ENCODE measurements at regions not wholly inside any gene's neighbourhood (a gene's known extent, or its start where the extent isn't known, plus 50 kb on each side); places are given as distances from the start of the nearest gene placed in this dataset.

- H3K4me3 ChIP-seq = no peak overlapping the region
- H3K4me1 ChIP-seq = no peaks in the 10 kb centered on the region
- 65 to 73% methylated on average over 3 of the region's 3 CpGs for WGBS, 2 donors
- no peaks in the 10 kb centered on the region for H3K36me3 ChIP-seq
- H3K27me3 ChIP-seq = no peaks in the 10 kb centered on the region
- no peak for DNase-seq (ENCODE audit: low spot score in 2 of 2)
- no peak for TF ChIP-seq CTCF (IDR thresholded peaks at IDR 0.05)
- no peak for TF ChIP-seq POLR2A (IDR thresholded peaks at IDR 0.05)
- TF ChIP-seq EP300 (IDR thresholded peaks at IDR 0.05) = no peak
- H3K27ac ChIP-seq = no peak overlapping the region
- peaks cover 0 to 4% (median 0%) of the 10 kb centered on the region in 4 donors for H3K9me3 ChIP-seq
Measured at GRCh38 chr16:73976644-73977043, 320.0 kb upstream of the PSMD7 start.

GRCh38 chr16:73973174-73973573 is 323.4 kb upstream of the PSMD7 start:
- Histone ChIP-seq H3K4me3 (no peak overlapping the region), H3K27me3 (no peaks in the 10 kb centered on the region), H3K4me1 (no peaks in the 10 kb centered on the region), H3K27ac (no peak overlapping the region), H3K9me3 (peaks cover 0 to 4% (median 0%) of the 10 kb centered on the region in 4 donors), H3K36me3 (no peaks in the 10 kb centered on the region)
- TF ChIP-seq EP300 (IDR thresholded peaks at IDR 0.05) = no peak
- no peak for TF ChIP-seq CTCF (IDR thresholded peaks at IDR 0.05)
- TF ChIP-seq POLR2A (IDR thresholded peaks at IDR 0.05) = no peak
- WGBS, 2 donors = 70% methylated on average over 4 of the region's 4 CpGs
- DNase-seq (ENCODE audit: low spot score in 2 of 2) = no peak

GRCh38 chr16:73966851-73967250 is 329.8 kb upstream of the PSMD7 start:
- H3K36me3 ChIP-seq = no peaks in the 10 kb centered on the region
- peaks cover 0 to 4% (median 0%) of the 10 kb centered on the region in 4 donors for H3K9me3 ChIP-seq
- H3K4me1 ChIP-seq = no peaks in the 10 kb centered on the region
- no peaks in the 10 kb centered on the region for H3K27me3 ChIP-seq
- H3K4me3 ChIP-seq = no peak overlapping the region
- no peak for DNase-seq (ENCODE audit: low spot score in 2 of 2)
- no peak for TF ChIP-seq EP300 (IDR thresholded peaks at IDR 0.05)
- no peak for TF ChIP-seq POLR2A (IDR thresholded peaks at IDR 0.05)
- no peak for TF ChIP-seq CTCF (IDR thresholded peaks at IDR 0.05)
- no peak overlapping the region for H3K27ac ChIP-seq
- 69 to 72% methylated on average over 5 of the region's 5 CpGs for WGBS, 2 donors

GRCh38 chr16:73965591-73965990 is 331.0 kb upstream of the PSMD7 start:
- 92 to 93% methylated on average over 3 of the region's 3 CpGs for WGBS, 2 donors
- no peaks in the 10 kb centered on the region for H3K36me3 ChIP-seq
- TF ChIP-seq CTCF (IDR thresholded peaks at IDR 0.05) (no peak), EP300 (IDR thresholded peaks at IDR 0.05) (no peak), POLR2A (IDR thresholded peaks at IDR 0.05) (no peak)

DNA sequence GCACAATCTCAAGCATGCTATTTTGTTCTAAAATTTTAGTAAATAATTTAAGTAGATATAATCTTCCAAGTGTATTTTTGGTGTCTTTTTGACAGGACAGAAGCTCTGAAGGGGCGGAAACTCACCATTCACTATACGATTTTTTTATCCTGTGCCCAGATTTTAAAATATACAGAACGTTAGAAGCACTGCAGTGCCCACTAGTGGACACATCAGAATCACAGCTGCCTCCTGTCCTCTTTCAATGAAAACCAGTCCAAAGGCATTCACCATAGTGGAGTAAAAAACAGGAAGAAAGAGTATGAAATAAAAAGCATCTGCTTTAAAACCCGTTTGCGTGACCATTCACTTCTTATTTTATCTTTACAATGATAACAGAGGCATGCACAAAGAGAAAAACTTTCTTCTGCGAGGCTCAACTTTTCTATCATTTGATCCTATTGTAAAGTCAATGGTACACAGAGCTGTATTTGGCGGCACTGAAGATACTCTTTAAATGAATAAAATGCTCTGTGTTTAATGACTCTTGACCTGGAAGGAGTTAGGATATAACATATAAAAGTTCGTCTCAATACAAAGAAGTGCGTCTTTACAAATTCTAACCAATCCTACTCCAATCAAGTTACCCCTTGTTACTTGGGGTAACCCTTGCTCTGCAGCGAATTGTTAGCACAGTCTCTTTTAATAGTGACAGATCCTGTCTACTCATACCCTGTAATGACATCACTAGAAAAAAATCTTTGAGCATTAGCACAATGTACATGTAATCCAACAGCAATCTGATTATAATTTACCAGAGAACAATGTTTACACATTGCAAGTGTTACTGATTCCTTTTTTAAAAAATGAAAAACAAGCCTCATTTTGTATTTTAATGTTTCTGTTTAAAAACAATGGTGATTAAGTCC is 339.8 kb upstream of the PSMD7 start:
- WGBS, 2 donors = 25 to 29% methylated on average over 10 of the region's 10 CpGs
- peak; percentile 56 to 78 (median 69) for TF ChIP-seq CTCF (IDR thresholded peaks at IDR 0.05)
- TF ChIP-seq POLR2A (IDR thresholded peaks at IDR 0.05) = no peak
- no peak for TF ChIP-seq EP300 (IDR thresholded peaks at IDR 0.05)
- Histone ChIP-seq H3K9me3 (no peaks in the 10 kb centered on the region), H3K27ac (no peak overlapping the region), H3K36me3 (no peaks in the 10 kb centered on the region), H3K27me3 (no peaks in the 10 kb centered on the region), H3K4me3 (no peak overlapping the region), H3K4me1 (peaks cover 0 to 10% (median 0%) of the 10 kb centered on the region in 4 donors)
- DNase-seq (ENCODE audit: low spot score in 2 of 2) = peak; percentile 40 to 72

More at GRCh38 chr16:73965591-73965990, 331.0 kb upstream of the PSMD7 start:
- no peak overlapping the region for H3K27ac ChIP-seq
- H3K9me3 ChIP-seq = peaks cover 0 to 4% (median 0%) of the 10 kb centered on the region in 4 donors
- H3K4me3 ChIP-seq = no peak overlapping the region
- H3K27me3 ChIP-seq = no peaks in the 10 kb centered on the region
- DNase-seq (ENCODE audit: low spot score in 2 of 2) = no peak
- H3K4me1 ChIP-seq = no peaks in the 10 kb centered on the region

Measured in tibial nerve (tissue), 4 donors.